ENCODE measurements at regions not wholly inside any gene's neighbourhood (a gene's known extent, or its start where the extent isn't known, plus 50 kb on each side); places are given as distances from the start of the nearest gene placed in this dataset.

DNA sequence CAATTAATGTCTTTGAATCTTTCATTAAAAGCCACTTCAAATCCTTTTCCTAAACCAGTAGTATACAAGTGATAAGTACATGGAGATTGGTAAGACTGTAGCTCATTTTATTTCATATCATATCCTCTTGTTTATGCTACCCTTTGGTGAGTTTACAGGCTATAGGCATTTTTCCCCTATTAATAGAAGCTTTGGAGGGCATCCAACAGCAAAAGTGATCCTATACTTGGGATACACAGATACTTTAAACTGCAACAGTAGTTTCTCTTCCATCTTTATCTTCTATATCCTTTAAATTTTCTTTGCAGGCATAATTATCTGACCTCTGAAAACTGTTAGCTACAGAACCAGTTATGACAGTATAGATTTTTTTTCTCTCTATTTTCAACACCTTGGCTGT, 114.5 kb upstream of the SPON1 start:
- no peak overlapping the region for H3K4me3 ChIP-seq
- H3K4me1 ChIP-seq: no peaks in the 10 kb centered on the region
- ATAC-seq: no peak
- no peak for DNase-seq
- no peaks in the 10 kb centered on the region for H3K9me3 ChIP-seq
- peaks cover 0 to 5% (median 0%) of the 10 kb centered on the region in 9 donors for H3K27me3 ChIP-seq
- TF ChIP-seq POLR2A (IDR thresholded peaks at IDR 0.05): no peak
- TF ChIP-seq, protein P1, sequence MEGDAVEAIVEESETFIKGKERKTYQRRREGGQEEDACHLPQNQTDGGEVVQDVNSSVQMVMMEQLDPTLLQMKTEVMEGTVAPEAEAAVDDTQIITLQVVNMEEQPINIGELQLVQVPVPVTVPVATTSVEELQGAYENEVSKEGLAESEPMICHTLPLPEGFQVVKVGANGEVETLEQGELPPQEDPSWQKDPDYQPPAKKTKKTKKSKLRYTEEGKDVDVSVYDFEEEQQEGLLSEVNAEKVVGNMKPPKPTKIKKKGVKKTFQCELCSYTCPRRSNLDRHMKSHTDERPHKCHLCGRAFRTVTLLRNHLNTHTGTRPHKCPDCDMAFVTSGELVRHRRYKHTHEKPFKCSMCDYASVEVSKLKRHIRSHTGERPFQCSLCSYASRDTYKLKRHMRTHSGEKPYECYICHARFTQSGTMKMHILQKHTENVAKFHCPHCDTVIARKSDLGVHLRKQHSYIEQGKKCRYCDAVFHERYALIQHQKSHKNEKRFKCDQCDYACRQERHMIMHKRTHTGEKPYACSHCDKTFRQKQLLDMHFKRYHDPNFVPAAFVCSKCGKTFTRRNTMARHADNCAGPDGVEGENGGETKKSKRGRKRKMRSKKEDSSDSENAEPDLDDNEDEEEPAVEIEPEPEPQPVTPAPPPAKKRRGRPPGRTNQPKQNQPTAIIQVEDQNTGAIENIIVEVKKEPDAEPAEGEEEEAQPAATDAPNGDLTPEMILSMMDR (IDR thresholded peaks at IDR 0.05): no peak
- H3K27ac ChIP-seq: no peak overlapping the region
- intact Hi-C loops (cut with DNase I): no loop called here
- no peaks in the 10 kb centered on the region for H3K36me3 ChIP-seq

DNA sequence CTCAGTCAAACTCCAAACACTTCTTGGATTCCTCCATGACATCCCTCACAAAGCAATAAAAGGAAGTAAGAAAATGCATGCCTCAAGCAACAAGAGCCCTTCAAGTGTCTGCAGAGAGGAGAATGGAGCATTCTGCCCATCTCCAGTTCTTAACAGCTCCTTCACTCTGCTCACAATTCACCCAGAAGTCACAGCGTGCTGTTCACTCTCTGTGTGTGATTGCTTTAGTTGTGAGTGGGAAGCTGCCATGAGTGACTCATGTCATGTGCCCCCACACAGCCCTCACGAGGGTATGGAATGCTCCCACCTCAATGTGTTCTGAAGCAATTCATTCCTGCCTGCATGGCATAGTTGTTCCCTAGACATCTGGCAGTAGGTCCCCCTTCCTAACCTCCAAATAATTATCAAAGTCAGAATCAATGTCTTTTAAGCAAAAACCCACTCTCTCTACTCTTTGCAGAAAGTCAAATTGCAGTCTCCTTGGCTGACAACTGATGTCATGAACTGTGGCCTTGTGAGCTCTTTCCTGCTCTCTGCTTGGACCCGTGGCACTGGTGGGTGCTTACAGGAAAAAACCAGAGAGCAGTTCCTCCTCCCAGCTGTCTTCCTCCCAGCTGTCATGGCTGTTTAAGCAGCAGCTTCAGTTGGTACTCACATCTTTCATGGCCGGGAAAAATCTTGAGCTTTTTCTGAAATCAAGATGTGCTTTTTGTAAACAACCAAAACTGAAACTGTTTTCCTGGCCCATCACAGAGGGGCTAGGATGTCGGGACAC, 112.1 kb upstream of the SPON1 start:
- Histone ChIP-seq H3K27me3 (peaks cover 0 to 5% (median 0%) of the 10 kb centered on the region in 9 donors), H3K9me3 (no peaks in the 10 kb centered on the region), H3K27ac (no peak overlapping the region), H3K36me3 (no peaks in the 10 kb centered on the region), H3K4me1 (no peaks in the 10 kb centered on the region), H3K4me3 (no peak overlapping the region)
- ATAC-seq (no peak), DNase-seq (no peak)
- 59 to 71% (median 67%) methylated on average over 3 to 5 of the region's 5 CpGs for WGBS, 4 donors
- intact Hi-C loops (cut with DNase I): no loop called here
- no peak for TF ChIP-seq POLR2A (IDR thresholded peaks at IDR 0.05)
- TF ChIP-seq, protein P1 (IDR thresholded peaks at IDR 0.05): no peak

DNA sequence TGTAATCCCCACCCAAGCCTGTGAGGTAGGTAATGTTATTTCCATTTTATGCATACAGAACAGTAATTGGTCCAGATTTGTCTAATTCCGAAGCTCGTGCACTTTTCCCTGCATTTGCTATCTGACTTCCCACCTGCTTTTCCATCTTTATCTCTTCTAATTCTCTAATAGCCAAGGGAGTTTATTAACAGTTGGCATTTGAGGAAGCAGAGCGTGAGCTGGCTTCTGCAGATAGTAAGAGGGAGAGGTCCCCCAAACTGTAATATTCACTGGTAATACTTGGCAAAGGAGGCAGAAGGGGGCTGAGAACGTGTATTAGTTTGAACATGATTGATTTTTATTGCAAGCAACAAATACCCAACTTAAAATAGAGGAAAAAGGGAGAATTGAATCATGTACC, 110.8 kb upstream of the SPON1 start:
- 54 to 65% (median 59%) methylated on average over 4 of the region's 4 CpGs for WGBS, 4 donors
- H3K27me3 ChIP-seq: peaks cover 0 to 5% (median 0%) of the 10 kb centered on the region in 9 donors
- no peaks in the 10 kb centered on the region for H3K4me1 ChIP-seq
- H3K36me3 ChIP-seq: no peaks in the 10 kb centered on the region
- no peaks in the 10 kb centered on the region for H3K9me3 ChIP-seq
- no peak overlapping the region for H3K27ac ChIP-seq
- DNase-seq (no peak), ATAC-seq (no peak)
- intact Hi-C loops (cut with DNase I): no loop called here
- no peak overlapping the region for H3K4me3 ChIP-seq
- no peak for TF ChIP-seq POLR2A (IDR thresholded peaks at IDR 0.05)

DNA sequence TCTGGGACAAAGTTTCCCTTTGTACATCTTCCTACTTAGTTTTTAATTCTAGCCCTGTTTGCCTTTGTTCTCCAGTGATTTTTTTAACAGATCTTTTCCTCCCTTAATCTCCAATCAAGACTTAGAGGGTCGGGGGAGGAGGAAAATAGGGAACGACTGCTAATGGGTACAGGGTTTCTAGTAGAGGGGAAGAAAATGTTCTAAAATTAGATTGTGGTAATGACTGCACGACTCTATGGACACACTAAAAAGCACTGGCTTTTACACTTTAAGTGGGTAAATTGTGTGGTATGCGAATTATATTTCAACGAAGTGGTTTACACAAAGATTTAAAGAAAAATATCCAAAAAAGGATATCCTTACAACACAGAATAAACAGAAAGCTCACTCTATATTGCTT, 110.0 kb upstream of the SPON1 start:
- H3K9me3 ChIP-seq: no peaks in the 10 kb centered on the region
- no peak overlapping the region for H3K27ac ChIP-seq
- no peak for DNase-seq
- H3K4me3 ChIP-seq: no peak overlapping the region
- intact Hi-C loops (cut with DNase I): no loop called here
- WGBS, 4 donors: 54 to 59% (median 55%) methylated on average over 5 of the region's 5 CpGs
- TF ChIP-seq POLR2A (IDR thresholded peaks at IDR 0.05): no peak
- TF ChIP-seq, protein P1 (IDR thresholded peaks at IDR 0.05): no peak
- ATAC-seq: no peak
- no peaks in the 10 kb centered on the region for H3K4me1 ChIP-seq
- H3K36me3 ChIP-seq: no peaks in the 10 kb centered on the region
- H3K27me3 ChIP-seq: peaks cover 0 to 5% (median 0%) of the 10 kb centered on the region in 9 donors

DNA sequence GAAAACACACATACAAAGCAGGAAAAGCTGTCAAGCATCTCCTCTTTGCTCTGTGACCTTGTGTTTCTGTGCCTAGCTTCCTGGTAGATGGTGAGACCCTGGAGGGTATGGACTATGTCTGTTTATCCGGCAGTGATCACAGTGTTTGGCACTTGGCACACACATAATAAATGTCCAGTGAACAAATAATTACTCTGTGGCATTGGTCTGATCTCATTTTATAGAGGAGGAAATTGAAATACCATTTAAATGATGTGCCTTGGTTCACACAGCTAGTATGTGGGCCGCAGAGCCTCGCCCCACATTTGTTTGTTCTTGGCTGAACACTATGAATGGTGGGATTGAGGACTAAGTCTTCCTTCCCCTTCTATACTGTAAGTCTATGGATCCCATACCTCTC, 104.7 kb upstream of the SPON1 start:
- whole genome bisulfite sequencing, 4 donors: 91 to 95% (median 94%) methylated on average over 3 of the region's 3 CpGs
- Histone ChIP-seq H3K27me3 (no peaks in the 10 kb centered on the region), H3K36me3 (no peaks in the 10 kb centered on the region)

More for the DNA sequence above, 104.7 kb upstream of the SPON1 start:
- H3K4me3 ChIP-seq: no peak overlapping the region
- ATAC-seq: no peak
- intact Hi-C loops (cut with DNase I): no loop called here
- H3K4me1 ChIP-seq: no peaks in the 10 kb centered on the region
- DNase-seq: no peak
- no peaks in the 10 kb centered on the region for H3K9me3 ChIP-seq
- no peak overlapping the region for H3K27ac ChIP-seq
- TF ChIP-seq, protein P1 (IDR thresholded peaks at IDR 0.05): no peak
- TF ChIP-seq POLR2A (IDR thresholded peaks at IDR 0.05): no peak

Data from heart left ventricle (tissue), 16 donors.